HCT116 (cell line): ENCODE measurements at regions not wholly inside any gene's neighbourhood (a gene's known extent, or its start where the extent isn't known, plus 50 kb on each side); places are given as distances from the start of the nearest gene placed in this dataset.

Experiments used
- CEBPB ChIP-seq: IDR thresholded peaks from 2 replicates; pipeline ENCODE4 v1.6.1; 2012; ENCODE audit warnings: low read depth
- CTCF ChIP-seq, 3 experiments: fragments of 200-600 bp in 1 of 3; sonication (generic) in 1 of 3; IDR thresholded peaks in 2 of 3; conservative IDR thresholded peaks in 1 of 3; 2 replicates each; pipeline ENCODE4 v1.5.1; 2012 to 2017; ENCODE audit warnings: low read depth in 2 of 3, low read length in 2 of 3, antibody characterized with exemption in 1 of 3, borderline replicate concordance in 1 of 3, control low read depth in 1 of 3, mild to moderate bottlenecking in 1 of 3, mixed read lengths in 1 of 3, mixed run types in 1 of 3, moderate library complexity in 1 of 3; ENCODE audit not compliant: insufficient read depth in 1 of 3
- ELF1 ChIP-seq: IDR thresholded peaks from 2 replicates; pipeline ENCODE4 v1.6.1; 2012; ENCODE audit warnings: low read depth, borderline replicate concordance
- EZH2 ChIP-seq: fragments of 200-600 bp; sonication (generic); IDR thresholded peaks from 2 replicates; pipeline ENCODE4 v1.6.1; 2017; ENCODE audit warnings: antibody characterized with exemption, mixed run types
- MAX ChIP-seq: IDR thresholded peaks from 2 replicates; pipeline ENCODE4 v1.6.1; 2012
- POLR2A ChIP-seq: IDR thresholded peaks from 2 replicates; pipeline ENCODE4 v1.7.0; 2011; ENCODE audit warnings: borderline replicate concordance; ENCODE audit not compliant: insufficient read depth, insufficient read length; ENCODE audit errors: extremely low read depth
- POLR2AphosphoS5 ChIP-seq: IDR thresholded peaks from 2 replicates; pipeline ENCODE4 v1.6.1; 2011; ENCODE audit warnings: mild to moderate bottlenecking, low read depth, low read length, moderate library complexity
- REST ChIP-seq: IDR thresholded peaks from 2 replicates; pipeline ENCODE4 v1.6.1; 2012; ENCODE audit warnings: low read depth
- YY1 ChIP-seq: IDR thresholded peaks from 2 replicates; pipeline ENCODE4 v1.6.1; 2011; ENCODE audit warnings: low read length, low read depth, moderate library complexity, mild to moderate bottlenecking; ENCODE audit not compliant: insufficient replicate concordance; ENCODE audit errors: extremely low read depth
- ZBTB33 ChIP-seq: IDR thresholded peaks from 2 replicates; pipeline ENCODE4 v1.6.1; 2011; ENCODE audit warnings: mild to moderate bottlenecking, low read length, moderate library complexity; ENCODE audit not compliant: insufficient replicate concordance; ENCODE audit errors: extremely low read depth

- TF ChIP-seq CTCF (IDR thresholded peaks at IDR 0.05 in 2 of 3, conservative IDR thresholded peaks at IDR 0.05 in 1 of 3; ENCODE audit: borderline replicate concordance in 1 of 3, insufficient read depth in 1 of 3, low read depth in 2 of 3, low read length in 2 of 3): no peak
- TF ChIP-seq EZH2: no peak
- no peak for TF ChIP-seq POLR2AphosphoS5
- TF ChIP-seq CEBPB: no peak
- no peak for TF ChIP-seq MAX
- TF ChIP-seq YY1: no peak
- TF ChIP-seq ELF1: no peak
- no peak for TF ChIP-seq POLR2A
- TF ChIP-seq REST: no peak
- TF ChIP-seq ZBTB33: no peak
Observed at GRCh38 chr14:98494582-98494981, 777.4 kb downstream of the BCL11B start.
